Astrocyte (in vitro differentiated cells and primary cell): ENCODE measurements at regions not wholly inside any gene's neighbourhood (a gene's known extent, or its start where the extent isn't known, plus 50 kb on each side); places are given as distances from the start of the nearest gene placed in this dataset.
"Not testable (repeated sequence)": the region's sequence is repeated elsewhere in the genome, so short reads cannot be mapped to it uniquely, and the experiment has no call there.

Experiments
- DNase-seq: peaks from one replicate; pipeline ENCODE4 v3.0.0-alpha.2; 2010; ENCODE audit warnings: low read depth
- FAIRE-seq: peaks from 2 replicates; lab custom pipeline; 2011; peaks lifted over from hg19 to GRCh38; lab: Jason Lieb, UNC
- H2AFZ ChIP-seq: 2 replicates; pipeline ENCODE4 v1.6.0; 2012; ENCODE audit warnings: low read depth, low read length, inconsistent platforms
- H3K27ac ChIP-seq: 2 replicates; pipeline ENCODE4 v1.5.1; 2011; ENCODE audit warnings: low read depth, low read length, inconsistent platforms
- H3K27me3 ChIP-seq: 2 replicates; pipeline ENCODE4 v1.6.0; 2011; ENCODE audit warnings: low read length, inconsistent platforms; ENCODE audit not compliant: insufficient read depth
- H3K36me3 ChIP-seq: 2 replicates; pipeline ENCODE4 v1.5.1; 2011; ENCODE audit warnings: low read length, inconsistent platforms; ENCODE audit not compliant: insufficient read depth
- H3K4me1 ChIP-seq: 2 replicates; pipeline ENCODE4 v1.5.1; 2011; ENCODE audit warnings: low read length, inconsistent platforms; ENCODE audit not compliant: insufficient read depth
- H3K4me2 ChIP-seq: 2 replicates; pipeline ENCODE4 v1.6.0; 2012; ENCODE audit warnings: low read length, inconsistent platforms
- H3K4me3 ChIP-seq: 2 replicates; pipeline ENCODE4 v1.5.1; 2011; ENCODE audit warnings: low read depth, mild to moderate bottlenecking, low read length, inconsistent platforms; ENCODE audit not compliant: insufficient read depth
- H3K79me2 ChIP-seq: 2 replicates; pipeline ENCODE4 v1.6.0; 2012; ENCODE audit warnings: mild to moderate bottlenecking, low read length, inconsistent platforms; ENCODE audit not compliant: insufficient read depth
- H3K9ac ChIP-seq: 2 replicates; pipeline ENCODE4 v1.6.0; 2012; ENCODE audit warnings: mild to moderate bottlenecking, low read length, inconsistent platforms
- H3K9me3 ChIP-seq: 2 replicates; pipeline ENCODE4 v1.5.1; 2012; ENCODE audit warnings: low read depth, mild to moderate bottlenecking, low read length, inconsistent platforms; ENCODE audit not compliant: insufficient read depth
- H4K20me1 ChIP-seq: 2 replicates; pipeline ENCODE4 v1.6.0; 2012; ENCODE audit warnings: low read length, inconsistent platforms; ENCODE audit not compliant: insufficient read depth
- H3K27ac Mint-ChIP-seq: one replicate; pipeline ENCODE4 v1.8.0; 2021; ENCODE audit warnings: mild to moderate bottlenecking, mixed read lengths; ENCODE audit not compliant: unreplicated experiment
- H3K27me3 Mint-ChIP-seq: one replicate; pipeline ENCODE4 v1.8.0; 2021; ENCODE audit warnings: low read depth, mixed read lengths; ENCODE audit not compliant: unreplicated experiment
- H3K36me3 Mint-ChIP-seq: one replicate; pipeline ENCODE4 v1.8.0; 2021; ENCODE audit warnings: low read depth, mixed read lengths; ENCODE audit not compliant: unreplicated experiment
- H3K4me1 Mint-ChIP-seq: one replicate; pipeline ENCODE4 v1.8.0; 2021; ENCODE audit warnings: low read depth, mixed read lengths; ENCODE audit not compliant: unreplicated experiment
- H3K4me3 Mint-ChIP-seq: one replicate; pipeline ENCODE4 v1.8.0; 2021; ENCODE audit warnings: mild to moderate bottlenecking, moderate library complexity, mixed read lengths; ENCODE audit not compliant: unreplicated experiment
- H3K9me3 Mint-ChIP-seq: one replicate; pipeline ENCODE4 v1.8.0; 2021; ENCODE audit warnings: mild to moderate bottlenecking, mixed read lengths; ENCODE audit not compliant: unreplicated experiment
- CTCF ChIP-seq: IDR thresholded peaks from 2 replicates; pipeline ENCODE4 v1.5.1; 2011; ENCODE audit warnings: low read depth, mild to moderate bottlenecking, inconsistent platforms, low read length, moderate library complexity; ENCODE audit not compliant: insufficient read depth
- EZH2 ChIP-seq: IDR thresholded peaks from 2 replicates; pipeline ENCODE4 v1.6.1; 2012; ENCODE audit warnings: mild to moderate bottlenecking, low read length, inconsistent platforms; ENCODE audit not compliant: insufficient read depth

GRCh38 chr1:37373413-37373812, 101.0 kb upstream of the ZC3H12A start:
- Histone ChIP-seq H3K27me3 (no peaks in the 10 kb centered on the region), H3K9ac (no peak overlapping the region), H4K20me1 (no peaks in the 10 kb centered on the region), H2AFZ (no peak overlapping the region), H3K4me3 (no peak overlapping the region), H3K4me2 (no peak overlapping the region), H3K36me3 (no peaks in the 10 kb centered on the region), H3K9me3 (no peaks in the 10 kb centered on the region), H3K4me1 (no peaks in the 10 kb centered on the region), H3K27ac (no peak overlapping the region), H3K79me2 (no peaks in the 10 kb centered on the region)
- Mint-ChIP-seq H3K9me3 (peaks cover 12% of the 10 kb centered on the region), H3K4me3 (no peak overlapping the region), H3K27me3 (peaks cover 53% of the 10 kb centered on the region), H3K4me1 (no peaks in the 10 kb centered on the region), H3K27ac (no peak overlapping the region), H3K36me3 (no peaks in the 10 kb centered on the region)
- FAIRE-seq (no peak), DNase-seq (no peak)
- no peak for TF ChIP-seq EZH2
- TF ChIP-seq CTCF = no peak

- FAIRE-seq, H3K36me3 ChIP-seq, H3K4me3 ChIP-seq, H3K27me3 ChIP-seq, H2AFZ ChIP-seq, H3K4me2 ChIP-seq, H3K4me1 ChIP-seq, H3K27ac ChIP-seq, H3K9me3 ChIP-seq, H3K9me3 Mint-ChIP-seq, H3K79me2 ChIP-seq, H3K4me1 Mint-ChIP-seq, H3K9ac ChIP-seq, H3K4me3 Mint-ChIP-seq, DNase-seq, H3K27ac Mint-ChIP-seq, H4K20me1 ChIP-seq, H3K36me3 Mint-ChIP-seq: not testable (repeated sequence)
- peaks cover 31% of the 10 kb centered on the region for H3K27me3 Mint-ChIP-seq
These were observed 93.8 kb upstream of the ZC3H12A start for GRCh38 chr1:37380546-37380945.

- Mint-ChIP-seq H3K9me3 (peaks cover 1% of the 10 kb centered on the region), H3K4me3 (no peak overlapping the region), H3K36me3 (no peaks in the 10 kb centered on the region), H3K27me3 (peaks cover 40% of the 10 kb centered on the region), H3K4me1 (no peaks in the 10 kb centered on the region), H3K27ac (no peak overlapping the region)
- no peak for DNase-seq
- no peak overlapping the region for H3K4me3 ChIP-seq
- H3K9ac ChIP-seq = no peak overlapping the region
- TF ChIP-seq EZH2 (no peak), CTCF (no peak)
- no peaks in the 10 kb centered on the region for H3K4me1 ChIP-seq
- no peak overlapping the region for H3K4me2 ChIP-seq
- no peaks in the 10 kb centered on the region for H3K36me3 ChIP-seq
- no peaks in the 10 kb centered on the region for H3K79me2 ChIP-seq
- no peak overlapping the region for H2AFZ ChIP-seq
- H3K27ac ChIP-seq = no peak overlapping the region
- H3K27me3 ChIP-seq = no peaks in the 10 kb centered on the region
- FAIRE-seq = no peak
- H3K9me3 ChIP-seq = no peaks in the 10 kb centered on the region
- H4K20me1 ChIP-seq = no peaks in the 10 kb centered on the region
These were observed 86.5 kb upstream of the ZC3H12A start for GRCh38 chr1:37387854-37388253.
